Forelimb muscle (tissue), 1 donor: ENCODE measurements at regions not wholly inside any gene's neighbourhood (a gene's known extent, or its start where the extent isn't known, plus 50 kb on each side); places are given as distances from the start of the nearest gene placed in this dataset.

ENCODE experiments used
- DNase-seq: peaks from one replicate; pipeline ENCODE4 v3.0.0-alpha.2; 2013; ENCODE audit warnings: low read depth

- DNase-seq, result no peak
Measured at GRCh38 chr1:56418151-56418631, 161.2 kb downstream of the PLPP3 start.

- DNase-seq, result no peak
Measured at GRCh38 chr1:56417646-56418045, 161.7 kb downstream of the PLPP3 start.

- no peak for DNase-seq
Measured at GRCh38 chr1:56416495-56416894, 162.9 kb downstream of the PLPP3 start.

GRCh38 chr1:56415720-56416119, 163.6 kb downstream of the PLPP3 start:
- DNase-seq, result no peak

GRCh38 chr1:56415258-56415657, 164.1 kb downstream of the PLPP3 start:
- DNase-seq, result no peak

GRCh38 chr1:56414728-56415224, 164.6 kb downstream of the PLPP3 start:
- DNase-seq, result no peak

- DNase-seq, result no peak
Measured at GRCh38 chr1:56413671-56414199, 165.6 kb downstream of the PLPP3 start.

- no peak for DNase-seq
Measured at GRCh38 chr1:56411484-56412180, 167.7 kb downstream of the PLPP3 start.

GRCh38 chr1:56411021-56411420, 168.3 kb downstream of the PLPP3 start:
- DNase-seq, result no peak

GRCh38 chr1:56410405-56410804, 169.0 kb downstream of the PLPP3 start:
- no peak for DNase-seq

GRCh38 chr1:56409112-56409691, 170.2 kb downstream of the PLPP3 start:
- DNase-seq, result no peak

- DNase-seq, result no peak
Measured at GRCh38 chr1:56406821-56407220, 172.5 kb downstream of the PLPP3 start.

GRCh38 chr1:56404561-56405030, 174.8 kb downstream of the PLPP3 start:
- DNase-seq, result no peak

GRCh38 chr1:56404066-56404465, 175.3 kb downstream of the PLPP3 start:
- no peak for DNase-seq

GRCh38 chr1:56403321-56403720, 176.0 kb downstream of the PLPP3 start:
- DNase-seq, result no peak

GRCh38 chr1:56401191-56401590, 178.2 kb downstream of the PLPP3 start:
- DNase-seq, result no peak

GRCh38 chr1:56400526-56400925, 178.8 kb downstream of the PLPP3 start:
- DNase-seq, result no peak

- no peak for DNase-seq
Measured at GRCh38 chr1:56399795-56400194, 179.6 kb downstream of the PLPP3 start.

- no peak for DNase-seq
Measured at GRCh38 chr1:56399326-56399725, 180.0 kb downstream of the PLPP3 start.

GRCh38 chr1:56397811-56398231, 181.5 kb downstream of the PLPP3 start:
- DNase-seq, result no peak

- no peak for DNase-seq
Measured at GRCh38 chr1:56397409-56397808, 182.0 kb downstream of the PLPP3 start.

- no peak for DNase-seq
Measured at GRCh38 chr1:56396581-56396980, 182.8 kb downstream of the PLPP3 start.

GRCh38 chr1:56395776-56396175, 183.6 kb downstream of the PLPP3 start:
- no peak for DNase-seq
